ENCODE measurements at regions not wholly inside any gene's neighbourhood (a gene's known extent, or its start where the extent isn't known, plus 50 kb on each side); places are given as distances from the start of the nearest gene placed in this dataset.

DNA sequence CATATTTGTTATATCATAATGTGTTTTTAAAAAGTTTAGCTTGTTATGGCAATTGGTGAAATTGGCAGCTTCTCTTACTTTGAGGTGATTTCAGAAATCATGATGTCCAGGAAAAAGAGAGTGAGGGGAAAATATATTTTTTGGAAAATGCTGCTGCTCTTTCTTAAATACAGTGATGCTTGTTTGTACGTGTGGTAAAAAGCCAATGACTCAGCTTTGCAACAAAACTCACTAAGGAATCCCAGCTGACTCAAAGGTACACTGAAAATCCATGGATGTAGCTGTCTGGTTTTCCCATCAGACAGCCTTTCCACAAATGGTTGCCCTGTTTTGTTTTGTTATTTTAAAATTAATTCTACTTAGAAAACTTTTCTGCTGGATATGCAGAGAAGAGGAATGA, 306.4 kb upstream of the PAPPA start:
- TF ChIP-seq GATA3 (IDR thresholded peaks at IDR 0.05; ENCODE audit: low read depth, low read length) (no peak), GATA2 (IDR thresholded peaks at IDR 0.05; ENCODE audit: low read depth, low read length) (no peak)

DNA sequence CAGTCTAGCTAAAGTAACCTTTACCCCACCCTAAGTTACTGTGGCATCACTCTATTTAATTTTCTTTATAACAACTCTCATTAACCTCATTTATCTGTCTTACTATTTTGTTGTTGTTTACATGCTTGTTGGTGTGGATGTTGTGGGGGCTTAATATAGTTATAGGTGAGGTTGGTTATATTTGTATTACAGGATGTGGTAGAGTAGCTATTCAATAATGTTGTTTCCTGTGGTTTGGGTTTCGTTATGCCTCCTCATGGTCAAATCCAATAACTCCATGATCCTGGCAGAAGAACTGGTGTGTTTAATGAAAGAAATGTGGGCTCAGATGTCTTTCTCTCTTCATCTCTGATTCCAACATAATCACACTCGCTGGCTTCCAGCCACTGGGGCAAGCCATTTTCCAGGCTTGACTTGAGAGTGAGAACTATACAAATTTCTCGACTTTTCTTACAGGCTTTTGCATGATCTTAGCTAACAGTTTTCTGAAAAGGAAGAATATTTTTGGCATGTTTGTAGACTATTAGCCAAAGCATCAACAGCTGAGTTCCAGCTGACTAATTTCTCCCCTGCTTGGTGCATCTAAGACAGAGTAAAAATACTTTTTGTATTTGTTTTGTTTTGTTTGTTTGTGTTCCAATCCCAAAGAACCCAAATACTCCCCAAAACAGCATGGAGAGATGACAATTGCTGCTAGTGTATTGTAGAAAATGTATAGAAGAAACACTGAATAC, 303.7 kb upstream of the PAPPA start:
- TF ChIP-seq GATA2 (IDR thresholded peaks at IDR 0.05; ENCODE audit: low read depth, low read length) (no peak), GATA3 (IDR thresholded peaks at IDR 0.05; ENCODE audit: low read depth, low read length) (no peak)

DNA sequence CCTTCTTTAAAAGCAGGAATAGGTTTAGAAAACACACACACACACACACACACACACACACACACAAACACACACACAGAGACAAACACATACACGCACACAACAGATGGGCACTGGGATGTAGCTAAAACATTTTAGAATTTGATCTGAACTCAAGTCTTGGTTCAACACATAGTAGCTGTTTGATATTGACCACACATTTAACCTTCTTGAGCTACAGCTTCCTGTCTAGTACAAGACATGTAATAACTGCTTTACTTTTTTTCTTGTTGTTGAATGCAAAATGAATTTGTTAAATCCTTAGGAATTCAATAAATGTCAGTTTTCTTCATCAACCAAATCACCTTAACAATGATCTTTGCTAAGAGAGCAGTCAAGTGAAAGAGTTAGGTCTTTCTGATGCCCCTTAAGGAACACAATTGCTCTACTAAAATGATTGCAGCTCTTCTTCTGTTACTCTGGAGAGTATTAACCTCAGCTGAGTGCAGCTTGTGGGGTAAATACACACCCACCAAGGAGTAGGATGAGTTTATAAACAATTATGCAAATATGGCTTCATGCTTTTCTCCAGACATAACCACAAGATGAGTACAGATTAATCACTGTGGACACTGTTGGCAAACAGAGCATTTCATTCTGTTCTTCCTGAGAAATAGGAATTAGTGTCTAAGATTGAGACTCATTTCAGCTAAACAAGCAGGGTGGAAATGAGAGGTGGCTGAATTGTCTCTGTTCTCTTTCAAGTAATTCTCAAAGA, 302.9 kb upstream of the PAPPA start:
- TF ChIP-seq GATA3 (IDR thresholded peaks at IDR 0.05; ENCODE audit: low read depth, low read length) (no peak), GATA2 (IDR thresholded peaks at IDR 0.05; ENCODE audit: low read depth, low read length) (no peak)

DNA sequence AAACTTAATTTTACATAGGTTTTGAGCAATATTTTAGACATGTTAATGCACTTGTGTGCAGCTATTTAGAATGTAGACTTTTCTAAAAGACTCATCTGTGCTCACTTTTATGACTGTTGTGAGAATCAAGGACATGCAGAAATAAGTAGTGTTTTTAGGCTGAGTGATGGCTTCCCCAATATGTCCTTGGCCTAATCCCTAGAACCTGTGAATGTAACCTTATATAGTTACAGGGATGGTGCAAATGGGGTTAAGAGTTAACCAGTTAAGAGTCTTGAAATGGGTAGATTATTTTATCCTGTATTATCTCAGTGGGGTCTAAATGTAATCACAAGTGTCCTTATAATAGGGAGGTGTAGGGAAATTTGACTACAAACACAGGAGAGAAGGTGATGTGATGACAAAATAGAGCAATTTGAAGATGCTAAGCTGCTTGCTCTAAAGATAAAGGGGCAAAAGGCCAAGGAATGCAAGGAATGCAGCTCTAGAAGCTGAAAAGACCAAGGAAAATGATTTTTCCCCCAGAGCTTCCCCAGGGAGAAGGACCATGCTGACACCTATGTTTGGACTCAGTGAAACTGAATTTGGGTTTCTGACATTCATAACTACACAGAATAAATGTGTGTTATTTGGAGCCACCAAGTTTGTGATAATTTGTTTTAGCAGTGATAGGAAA, 298.0 kb upstream of the PAPPA start:
- TF ChIP-seq GATA2 (IDR thresholded peaks at IDR 0.05; ENCODE audit: low read depth, low read length) (no peak), GATA3 (IDR thresholded peaks at IDR 0.05; ENCODE audit: low read depth, low read length) (no peak)

DNA sequence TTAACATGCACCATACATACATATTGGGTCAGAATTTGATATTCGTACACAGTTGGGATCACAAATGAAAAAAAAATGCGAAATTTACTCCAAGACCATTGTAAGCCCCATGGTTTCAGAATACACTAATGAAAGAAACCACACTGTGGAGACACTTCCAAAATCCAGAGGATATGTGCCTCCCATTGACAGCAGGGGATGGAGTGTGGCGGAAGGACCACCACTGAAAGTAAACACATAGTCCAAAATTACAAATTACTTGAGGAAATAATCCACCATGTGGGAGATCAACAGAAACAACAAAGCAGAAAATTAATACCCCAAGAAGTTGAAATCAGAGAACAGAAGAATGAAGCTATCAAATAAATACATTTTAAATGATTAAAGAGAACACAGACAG, 291.6 kb upstream of the PAPPA start:
- TF ChIP-seq GATA2 (IDR thresholded peaks at IDR 0.05; ENCODE audit: low read depth, low read length) (no peak), GATA3 (IDR thresholded peaks at IDR 0.05; ENCODE audit: low read depth, low read length) (no peak)

DNA sequence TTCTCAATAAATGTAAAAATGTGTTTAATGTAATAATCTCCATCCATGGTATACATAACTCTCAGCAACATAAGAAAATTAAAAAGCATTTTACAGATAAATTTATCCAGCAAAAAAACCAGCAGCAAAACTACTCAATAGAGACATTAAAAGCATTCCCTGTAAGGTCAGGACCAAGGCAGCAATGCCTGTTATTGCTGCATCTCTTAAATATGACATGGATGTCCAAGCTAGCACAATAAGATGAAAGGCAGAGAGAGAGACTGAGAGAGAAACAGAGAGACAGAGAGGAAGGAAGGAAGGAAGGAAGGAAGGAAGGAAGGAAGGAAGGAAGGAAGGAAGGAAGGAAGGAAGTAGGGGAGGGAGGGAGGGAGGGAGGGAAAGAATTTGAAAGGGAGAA, 289.0 kb upstream of the PAPPA start:
- no peak for TF ChIP-seq GATA2 (IDR thresholded peaks at IDR 0.05; ENCODE audit: low read depth, low read length)
- no peak for TF ChIP-seq GATA3 (IDR thresholded peaks at IDR 0.05; ENCODE audit: low read depth, low read length)

DNA sequence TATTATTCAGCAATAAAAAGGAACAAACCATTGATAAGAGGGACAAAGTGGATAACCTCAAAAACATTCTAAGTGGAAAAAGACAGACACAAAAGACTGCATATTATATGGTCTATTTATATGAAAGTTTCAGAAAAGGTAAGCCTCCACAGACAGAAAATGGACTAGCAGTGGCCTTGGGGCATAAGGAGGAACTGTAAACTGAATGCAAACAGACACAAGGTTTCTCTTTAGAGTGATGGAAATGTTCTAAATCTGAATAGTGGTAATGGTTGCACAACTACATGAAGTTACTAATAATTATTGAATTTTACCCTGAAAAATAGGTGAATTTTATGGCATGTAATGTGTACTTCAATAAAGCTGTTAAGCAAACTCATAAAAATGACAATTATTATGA, 286.3 kb upstream of the PAPPA start:
- TF ChIP-seq GATA3 (IDR thresholded peaks at IDR 0.05; ENCODE audit: low read depth, low read length), result no peak
- TF ChIP-seq GATA2 (IDR thresholded peaks at IDR 0.05; ENCODE audit: low read depth, low read length), result no peak

DNA sequence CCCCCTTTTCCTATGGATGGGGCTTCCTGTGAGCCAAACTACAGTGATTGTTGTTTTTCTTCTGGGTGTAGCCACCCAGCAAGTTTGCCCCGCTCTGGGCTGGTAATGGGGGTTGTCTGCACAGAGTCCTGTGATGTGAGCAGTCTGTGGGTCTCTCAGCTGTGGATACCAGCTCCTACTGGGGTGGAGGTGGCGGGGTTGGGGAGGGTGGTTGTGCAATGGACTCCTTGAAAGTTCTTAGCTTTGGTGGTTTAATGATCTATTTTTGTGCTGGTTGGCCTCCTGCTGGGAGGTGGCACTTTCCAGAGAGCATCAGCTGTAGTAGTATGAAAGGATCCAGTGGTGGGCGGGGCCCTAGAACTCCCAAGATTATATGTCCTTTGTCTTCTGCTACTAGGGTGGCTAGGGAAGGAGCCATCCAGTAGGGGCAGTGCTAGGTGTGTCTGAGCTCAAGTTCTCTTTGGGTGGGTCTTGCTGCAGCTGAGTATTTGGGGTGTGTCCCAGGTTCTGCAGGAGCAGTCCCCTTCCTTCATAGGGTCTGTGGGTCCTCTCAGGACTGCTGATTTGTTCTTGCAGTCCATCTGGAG, 275.6 kb upstream of the PAPPA start:
- no peak for TF ChIP-seq GATA2 (IDR thresholded peaks at IDR 0.05; ENCODE audit: low read depth, low read length)
- TF ChIP-seq GATA3 (IDR thresholded peaks at IDR 0.05; ENCODE audit: low read depth, low read length), result no peak

DNA sequence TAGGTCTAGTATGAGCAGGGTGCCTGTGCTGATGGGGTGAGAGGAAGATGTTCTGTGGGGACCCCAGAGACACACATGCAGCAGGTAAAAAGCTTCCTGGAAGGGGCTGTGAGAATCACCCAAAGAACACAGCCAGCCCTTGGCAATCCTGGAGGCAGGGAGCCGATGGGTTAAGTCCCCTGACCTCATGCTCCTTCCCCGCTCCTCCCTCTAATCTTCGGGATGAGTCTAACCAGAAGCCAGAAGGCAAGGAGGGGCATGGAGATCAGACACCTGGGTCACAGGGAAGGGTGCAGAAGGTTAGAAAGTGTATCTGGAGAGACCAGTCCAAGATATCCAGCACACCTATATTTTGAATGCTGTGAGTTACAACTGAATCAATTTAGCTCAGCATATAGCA, 274.1 kb upstream of the PAPPA start:
- TF ChIP-seq GATA2 (IDR thresholded peaks at IDR 0.05; ENCODE audit: low read depth, low read length), result no peak
- no peak for TF ChIP-seq GATA3 (IDR thresholded peaks at IDR 0.05; ENCODE audit: low read depth, low read length)

DNA sequence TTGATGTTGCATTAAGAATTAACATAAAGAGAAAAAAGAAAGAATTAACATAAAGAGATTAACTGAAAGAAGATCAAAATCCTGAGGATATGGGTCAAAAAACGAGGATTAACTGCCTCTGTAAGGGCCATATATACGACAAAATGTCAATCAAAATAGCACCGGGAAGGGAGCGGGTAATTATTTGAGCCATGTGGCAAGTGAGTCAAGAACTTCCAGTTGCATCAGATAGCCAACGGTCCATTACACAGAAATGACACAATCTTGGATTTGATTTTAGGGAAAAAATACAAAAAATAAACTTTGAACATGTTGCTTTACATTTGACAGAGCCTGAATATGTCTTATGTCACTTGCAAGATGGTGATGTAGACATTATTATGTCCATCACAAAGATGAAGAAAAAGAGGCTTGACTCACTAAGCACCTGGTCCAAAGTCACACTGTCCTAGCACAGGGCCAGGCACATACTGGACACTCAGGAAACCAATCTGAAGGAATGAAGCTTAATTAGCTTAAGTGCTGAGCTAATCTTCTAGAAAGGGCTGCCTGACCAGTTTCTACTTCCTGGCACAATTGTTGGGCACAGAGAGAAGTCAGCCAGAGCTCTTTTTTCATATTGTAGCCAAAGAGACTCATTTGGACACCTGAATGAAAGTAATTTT, 273.2 kb upstream of the PAPPA start:
- TF ChIP-seq GATA2 (IDR thresholded peaks at IDR 0.05; ENCODE audit: low read depth, low read length) (no peak), GATA3 (IDR thresholded peaks at IDR 0.05; ENCODE audit: low read depth, low read length) (no peak)

DNA sequence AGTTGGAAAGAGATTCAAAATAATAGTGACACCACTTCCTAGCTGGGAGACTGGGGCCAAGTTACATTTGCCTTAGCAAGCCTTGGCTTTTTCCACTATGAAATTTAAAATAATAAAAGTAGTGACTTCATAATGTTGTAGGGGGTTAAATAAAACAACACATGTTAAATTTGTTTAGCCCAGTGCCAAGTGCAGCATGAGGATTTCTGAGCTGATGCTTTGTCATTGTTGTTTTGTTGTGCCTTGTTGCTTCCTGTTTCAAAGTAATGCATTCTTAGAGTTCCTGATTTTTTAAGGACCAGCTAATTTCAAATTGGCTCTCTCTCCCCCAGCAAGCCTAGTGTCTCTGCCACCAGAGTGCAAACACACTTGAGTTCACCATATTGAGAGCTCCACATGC, 270.7 kb upstream of the PAPPA start:
- no peak for TF ChIP-seq GATA2 (IDR thresholded peaks at IDR 0.05; ENCODE audit: low read depth, low read length)
- TF ChIP-seq GATA3 (IDR thresholded peaks at IDR 0.05; ENCODE audit: low read depth, low read length), result no peak

DNA sequence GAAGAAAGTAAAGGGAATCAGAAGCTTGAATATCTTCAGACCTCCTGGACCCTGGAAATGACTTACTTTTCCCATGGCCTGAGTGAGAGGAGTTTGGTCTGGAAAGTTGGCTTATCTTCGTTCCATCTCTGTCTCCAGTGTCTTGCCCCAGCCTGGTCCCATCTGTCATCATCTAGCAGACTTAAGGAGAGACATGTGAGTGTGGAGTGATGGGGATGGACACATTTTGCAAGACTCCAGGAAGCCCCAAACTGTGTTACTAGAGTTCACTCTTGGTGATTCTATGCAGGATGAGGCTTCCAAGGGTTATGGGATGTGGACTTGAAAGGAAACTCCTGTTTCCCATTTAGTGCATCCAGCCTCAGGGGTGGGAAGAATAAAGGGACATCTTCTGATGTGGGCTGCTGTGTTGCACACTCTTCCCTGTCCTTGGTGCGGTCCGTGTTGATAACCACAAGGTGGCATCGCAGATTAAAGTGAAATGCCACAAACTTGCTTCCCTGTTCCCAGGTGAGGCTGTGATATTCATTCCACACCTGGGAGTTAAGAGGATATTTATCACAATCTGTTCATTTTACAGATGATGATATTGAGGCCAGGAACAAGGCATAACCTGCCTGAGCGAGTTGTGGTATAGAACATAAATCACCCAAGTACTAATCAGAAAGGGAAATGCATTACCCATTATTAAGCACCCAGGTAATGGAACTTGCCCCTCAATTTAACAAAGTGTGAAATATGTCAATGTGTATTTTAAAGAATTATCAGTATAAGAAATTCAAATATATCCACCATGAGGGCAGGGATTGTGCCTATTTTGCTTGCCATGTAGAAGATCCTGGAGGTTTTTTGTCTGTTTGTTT, 269.9 kb upstream of the PAPPA start:
- TF ChIP-seq GATA3 (IDR thresholded peaks at IDR 0.05; ENCODE audit: low read depth, low read length), result no peak

DNA sequence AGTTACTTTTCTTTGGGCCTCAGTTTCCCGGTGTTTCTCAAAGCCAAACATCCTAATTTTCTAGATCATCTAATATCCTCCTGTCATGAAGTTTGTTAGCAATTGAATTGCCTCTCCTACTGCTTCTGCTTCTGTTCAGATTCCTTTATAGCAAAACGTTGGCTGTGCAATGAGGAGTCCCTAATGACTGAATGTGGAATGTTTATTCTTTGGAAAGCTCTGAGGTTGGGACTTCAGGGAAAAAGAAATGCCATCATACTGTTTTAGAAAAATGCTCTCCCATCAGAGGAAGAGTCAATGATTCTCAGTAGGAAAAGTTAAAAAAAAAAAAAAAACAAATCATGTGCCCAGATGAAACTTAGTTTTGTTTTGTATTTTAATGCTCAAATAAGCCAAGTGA, 268.7 kb upstream of the PAPPA start:
- TF ChIP-seq GATA2 (IDR thresholded peaks at IDR 0.05; ENCODE audit: low read depth, low read length) (no peak), GATA3 (IDR thresholded peaks at IDR 0.05; ENCODE audit: low read depth, low read length) (no peak)

Measured in SH-SY5Y (cell line).